HepG2 (cell line): ENCODE measurements at regions not wholly inside any gene's neighbourhood (a gene's known extent, or its start where the extent isn't known, plus 50 kb on each side); places are given as distances from the start of the nearest gene placed in this dataset.
"Not testable (repeated sequence)": the region's sequence is repeated elsewhere in the genome, so short reads cannot be mapped to it uniquely, and the experiment has no call there.

Experiments
- GLI4 ChIP-seq: sonication (generic); formaldehyde crosslinking; IDR thresholded peaks from 2 replicates; pipeline ENCODE4 v1.5.1; 2020; ENCODE audit warnings: missing genetic modification reagents, mild to moderate bottlenecking, moderate library complexity, borderline replicate concordance
- HNRNPL ChIP-seq: fragments of 200-400 bp; formaldehyde crosslinking; IDR thresholded peaks from 2 replicates; pipeline ENCODE4 v1.6.1; 2017; ENCODE audit warnings: mild to moderate bottlenecking, low read depth, low read length
- KDM4B ChIP-seq: sonication (generic); formaldehyde crosslinking; IDR thresholded peaks from 2 replicates; pipeline ENCODE4 v1.4.0; 2020; ENCODE audit warnings: missing genetic modification reagents
- NFRKB ChIP-seq: fragments of 450-650 bp; IDR thresholded peaks from 2 replicates; pipeline ENCODE4 v1.6.1; 2017
- POLR2A ChIP-seq, 2 experiments: IDR thresholded peaks; 2 replicates each; pipeline ENCODE4 v1.6.1; 2011; ENCODE audit warnings: low read depth in 2 of 2, low read length in 2 of 2, mild to moderate bottlenecking in 1 of 2, moderate library complexity in 1 of 2; ENCODE audit not compliant: insufficient read depth in 1 of 2
- POLR2AphosphoS5 ChIP-seq: IDR thresholded peaks from 2 replicates; pipeline ENCODE4 v1.6.1; 2012; ENCODE audit warnings: low read depth, low read length
- POLR2G ChIP-seq: fragments of 200-400 bp; formaldehyde crosslinking; IDR thresholded peaks from 2 replicates; pipeline ENCODE4 v1.6.1; 2018; ENCODE audit warnings: mild to moderate bottlenecking, low read depth, low read length, moderate library complexity
- PRDM15 ChIP-seq: sonication (generic); formaldehyde crosslinking; IDR thresholded peaks from 2 replicates; pipeline ENCODE4 v1.4.0; 2020; ENCODE audit warnings: missing genetic modification reagents
- ZNF350 ChIP-seq: sonication (generic); formaldehyde crosslinking; IDR thresholded peaks from 2 replicates; pipeline ENCODE4 v1.4.0; 2020; ENCODE audit warnings: mild to moderate bottlenecking, low read depth, missing genetic modification reagents, borderline replicate concordance

GRCh38 chr15:75771054-75771453 lies 58.4 kb upstream of the CSPG4 start:
- not testable (repeated sequence) for TF ChIP-seq POLR2A (IDR thresholded peaks at IDR 0.05; ENCODE audit: insufficient read depth in 1 of 2, low read depth in 2 of 2, low read length in 2 of 2); PRDM15 (CRISPR knock-in tag); KDM4B; ZNF350 (CRISPR knock-in tag); NFRKB; GLI4 (CRISPR knock-in tag); HNRNPL; POLR2AphosphoS5; POLR2G
